HG03565 (cell line): ENCODE measurements at regions not wholly inside any gene's neighbourhood (a gene's known extent, or its start where the extent isn't known, plus 50 kb on each side); places are given as distances from the start of the nearest gene placed in this dataset.
"Not testable (repeated sequence)": the region's sequence is repeated elsewhere in the genome, so short reads cannot be mapped to it uniquely, and the experiment has no call there.

Experiments used
- ATAC-seq: cut with Tn5 transposase; IDR thresholded peaks from one replicate; pipeline ENCODE4 v1.9.1; 2021; ENCODE audit warnings: mild to moderate bottlenecking, moderate library complexity; ENCODE audit not compliant: unreplicated experiment

GRCh38 chr7:82625377-82625776 is 181.8 kb upstream of the CACNA2D1 start:
- no peak for ATAC-seq

- no peak for ATAC-seq
Observed at GRCh38 chr7:82624965-82625364, 181.4 kb upstream of the CACNA2D1 start.

- ATAC-seq: no peak
Observed at GRCh38 chr7:82624337-82624736, 180.8 kb upstream of the CACNA2D1 start.

GRCh38 chr7:82623812-82624211 is 180.2 kb upstream of the CACNA2D1 start:
- ATAC-seq: no peak

GRCh38 chr7:82617156-82617555 is 173.6 kb upstream of the CACNA2D1 start:
- no peak for ATAC-seq

GRCh38 chr7:82616059-82616728 is 172.6 kb upstream of the CACNA2D1 start:
- ATAC-seq: no peak

- peak; percentile 94 for ATAC-seq
Observed at GRCh38 chr7:82615527-82615926, 171.9 kb upstream of the CACNA2D1 start.

GRCh38 chr7:82609746-82610145 is 166.2 kb upstream of the CACNA2D1 start:
- no peak for ATAC-seq

- ATAC-seq: peak; percentile 68
Observed at GRCh38 chr7:82605247-82605864, 161.8 kb upstream of the CACNA2D1 start.

GRCh38 chr7:82602066-82602465 is 158.5 kb upstream of the CACNA2D1 start:
- no peak for ATAC-seq

- ATAC-seq: no peak
Observed at GRCh38 chr7:82600531-82600930, 157.0 kb upstream of the CACNA2D1 start.

- ATAC-seq: no peak
Observed at GRCh38 chr7:82599895-82600294, 156.3 kb upstream of the CACNA2D1 start.

GRCh38 chr7:82598958-82599357 is 155.4 kb upstream of the CACNA2D1 start:
- ATAC-seq: no peak

- ATAC-seq: not testable (repeated sequence)
Observed at GRCh38 chr7:82595795-82596194, 152.2 kb upstream of the CACNA2D1 start.

- no peak for ATAC-seq
Observed at GRCh38 chr7:82595176-82595575, 151.6 kb upstream of the CACNA2D1 start.

GRCh38 chr7:82594665-82595064 is 151.1 kb upstream of the CACNA2D1 start:
- ATAC-seq: no peak

- ATAC-seq: no peak
Observed at GRCh38 chr7:82593780-82594179, 150.2 kb upstream of the CACNA2D1 start.

- ATAC-seq: no peak
Observed at GRCh38 chr7:82592416-82592815, 148.8 kb upstream of the CACNA2D1 start.

GRCh38 chr7:82579047-82579446 is 135.5 kb upstream of the CACNA2D1 start:
- no peak for ATAC-seq

- no peak for ATAC-seq
Observed at GRCh38 chr7:82578430-82578829, 134.9 kb upstream of the CACNA2D1 start.

- ATAC-seq: peak; percentile 91
Observed at GRCh38 chr7:82572195-82572880, 128.8 kb upstream of the CACNA2D1 start.

GRCh38 chr7:82571047-82571446 is 127.5 kb upstream of the CACNA2D1 start:
- not testable (repeated sequence) for ATAC-seq
